Astrocyte (in vitro differentiated cells and primary cell): ENCODE measurements at regions not wholly inside any gene's neighbourhood (a gene's known extent, or its start where the extent isn't known, plus 50 kb on each side); places are given as distances from the start of the nearest gene placed in this dataset.

Experiments
- DNase-seq: peaks from one replicate; pipeline ENCODE4 v3.0.0-alpha.2; 2010; ENCODE audit warnings: low read depth
- FAIRE-seq: peaks from 2 replicates; lab custom pipeline; 2011; peaks lifted over from hg19 to GRCh38; lab: Jason Lieb, UNC
- H2AFZ ChIP-seq: 2 replicates; pipeline ENCODE4 v1.6.0; 2012; ENCODE audit warnings: low read depth, low read length, inconsistent platforms
- H3K27ac ChIP-seq: 2 replicates; pipeline ENCODE4 v1.5.1; 2011; ENCODE audit warnings: low read depth, low read length, inconsistent platforms
- H3K27me3 ChIP-seq: 2 replicates; pipeline ENCODE4 v1.6.0; 2011; ENCODE audit warnings: low read length, inconsistent platforms; ENCODE audit not compliant: insufficient read depth
- H3K36me3 ChIP-seq: 2 replicates; pipeline ENCODE4 v1.5.1; 2011; ENCODE audit warnings: low read length, inconsistent platforms; ENCODE audit not compliant: insufficient read depth
- H3K4me1 ChIP-seq: 2 replicates; pipeline ENCODE4 v1.5.1; 2011; ENCODE audit warnings: low read length, inconsistent platforms; ENCODE audit not compliant: insufficient read depth
- H3K4me2 ChIP-seq: 2 replicates; pipeline ENCODE4 v1.6.0; 2012; ENCODE audit warnings: low read length, inconsistent platforms
- H3K4me3 ChIP-seq: 2 replicates; pipeline ENCODE4 v1.5.1; 2011; ENCODE audit warnings: low read depth, mild to moderate bottlenecking, low read length, inconsistent platforms; ENCODE audit not compliant: insufficient read depth
- H3K79me2 ChIP-seq: 2 replicates; pipeline ENCODE4 v1.6.0; 2012; ENCODE audit warnings: mild to moderate bottlenecking, low read length, inconsistent platforms; ENCODE audit not compliant: insufficient read depth
- H3K9ac ChIP-seq: 2 replicates; pipeline ENCODE4 v1.6.0; 2012; ENCODE audit warnings: mild to moderate bottlenecking, low read length, inconsistent platforms
- H3K9me3 ChIP-seq: 2 replicates; pipeline ENCODE4 v1.5.1; 2012; ENCODE audit warnings: low read depth, mild to moderate bottlenecking, low read length, inconsistent platforms; ENCODE audit not compliant: insufficient read depth
- H4K20me1 ChIP-seq: 2 replicates; pipeline ENCODE4 v1.6.0; 2012; ENCODE audit warnings: low read length, inconsistent platforms; ENCODE audit not compliant: insufficient read depth
- H3K27ac Mint-ChIP-seq: one replicate; pipeline ENCODE4 v1.8.0; 2021; ENCODE audit warnings: mild to moderate bottlenecking, mixed read lengths; ENCODE audit not compliant: unreplicated experiment
- H3K27me3 Mint-ChIP-seq: one replicate; pipeline ENCODE4 v1.8.0; 2021; ENCODE audit warnings: low read depth, mixed read lengths; ENCODE audit not compliant: unreplicated experiment
- H3K36me3 Mint-ChIP-seq: one replicate; pipeline ENCODE4 v1.8.0; 2021; ENCODE audit warnings: low read depth, mixed read lengths; ENCODE audit not compliant: unreplicated experiment
- H3K4me1 Mint-ChIP-seq: one replicate; pipeline ENCODE4 v1.8.0; 2021; ENCODE audit warnings: low read depth, mixed read lengths; ENCODE audit not compliant: unreplicated experiment
- H3K4me3 Mint-ChIP-seq: one replicate; pipeline ENCODE4 v1.8.0; 2021; ENCODE audit warnings: mild to moderate bottlenecking, moderate library complexity, mixed read lengths; ENCODE audit not compliant: unreplicated experiment
- H3K9me3 Mint-ChIP-seq: one replicate; pipeline ENCODE4 v1.8.0; 2021; ENCODE audit warnings: mild to moderate bottlenecking, mixed read lengths; ENCODE audit not compliant: unreplicated experiment
- CTCF ChIP-seq: IDR thresholded peaks from 2 replicates; pipeline ENCODE4 v1.5.1; 2011; ENCODE audit warnings: low read depth, mild to moderate bottlenecking, inconsistent platforms, low read length, moderate library complexity; ENCODE audit not compliant: insufficient read depth
- EZH2 ChIP-seq: IDR thresholded peaks from 2 replicates; pipeline ENCODE4 v1.6.1; 2012; ENCODE audit warnings: mild to moderate bottlenecking, low read length, inconsistent platforms; ENCODE audit not compliant: insufficient read depth

- no peak for DNase-seq
- Histone ChIP-seq H3K79me2 (no peaks in the 10 kb centered on the region), H3K9ac (no peak overlapping the region), H3K4me1 (no peaks in the 10 kb centered on the region), H3K36me3 (no peaks in the 10 kb centered on the region), H3K27me3 (no peaks in the 10 kb centered on the region), H4K20me1 (no peaks in the 10 kb centered on the region), H3K4me2 (no peak overlapping the region), H3K27ac (no peak overlapping the region), H3K4me3 (no peak overlapping the region), H2AFZ (no peak overlapping the region), H3K9me3 (no peaks in the 10 kb centered on the region)
- H3K27me3 Mint-ChIP-seq: peaks cover 4% of the 10 kb centered on the region
- no peak overlapping the region for H3K4me3 Mint-ChIP-seq
- peaks cover 2% of the 10 kb centered on the region for H3K9me3 Mint-ChIP-seq
- TF ChIP-seq CTCF (no peak), EZH2 (no peak)
- no peaks in the 10 kb centered on the region for H3K36me3 Mint-ChIP-seq
- H3K27ac Mint-ChIP-seq: no peak overlapping the region
- H3K4me1 Mint-ChIP-seq: peaks cover 3% of the 10 kb centered on the region
- no peak for FAIRE-seq
These were observed 128.9 kb upstream of the TP63 start for GRCh38 chr3:189502256-189502655.

GRCh38 chr3:189502676-189503257 lies 128.4 kb upstream of the TP63 start:
- H3K4me3 ChIP-seq: no peak overlapping the region
- H3K27me3 ChIP-seq: no peaks in the 10 kb centered on the region
- Mint-ChIP-seq H3K27ac (no peak overlapping the region), H3K36me3 (no peaks in the 10 kb centered on the region), H3K27me3 (peaks cover 3% of the 10 kb centered on the region), H3K4me3 (no peak overlapping the region), H3K4me1 (peaks cover 3% of the 10 kb centered on the region), H3K9me3 (peaks cover 2% of the 10 kb centered on the region)
- H3K4me1 ChIP-seq: no peaks in the 10 kb centered on the region
- H3K79me2 ChIP-seq: no peaks in the 10 kb centered on the region
- no peaks in the 10 kb centered on the region for H4K20me1 ChIP-seq
- no peak overlapping the region for H2AFZ ChIP-seq
- FAIRE-seq (no peak), DNase-seq (no peak)
- H3K9ac ChIP-seq: no peak overlapping the region
- no peak overlapping the region for H3K27ac ChIP-seq
- no peak overlapping the region for H3K4me2 ChIP-seq
- no peaks in the 10 kb centered on the region for H3K36me3 ChIP-seq
- no peaks in the 10 kb centered on the region for H3K9me3 ChIP-seq
- TF ChIP-seq CTCF: no peak
- no peak for TF ChIP-seq EZH2

GRCh38 chr3:189507856-189508255 lies 123.3 kb upstream of the TP63 start:
- Mint-ChIP-seq H3K4me1 (peaks cover 3% of the 10 kb centered on the region), H3K36me3 (no peaks in the 10 kb centered on the region), H3K27me3 (peaks cover 6% of the 10 kb centered on the region), H3K4me3 (no peak overlapping the region), H3K27ac (no peak overlapping the region), H3K9me3 (no peaks in the 10 kb centered on the region)
- H3K9me3 ChIP-seq: no peaks in the 10 kb centered on the region
- no peak for FAIRE-seq
- H3K79me2 ChIP-seq: no peaks in the 10 kb centered on the region
- H3K4me3 ChIP-seq: no peak overlapping the region
- no peaks in the 10 kb centered on the region for H3K4me1 ChIP-seq
- H2AFZ ChIP-seq: no peak overlapping the region
- no peak for DNase-seq
- no peak overlapping the region for H3K27ac ChIP-seq
- H3K36me3 ChIP-seq: no peaks in the 10 kb centered on the region
- TF ChIP-seq CTCF (no peak), EZH2 (no peak)
- H3K27me3 ChIP-seq: peaks cover 2% of the 10 kb centered on the region
- no peak overlapping the region for H3K4me2 ChIP-seq
- no peaks in the 10 kb centered on the region for H4K20me1 ChIP-seq
- no peak overlapping the region for H3K9ac ChIP-seq
